ENCODE measurements at regions not wholly inside any gene's neighbourhood (a gene's known extent, or its start where the extent isn't known, plus 50 kb on each side); places are given as distances from the start of the nearest gene placed in this dataset.

DNA sequence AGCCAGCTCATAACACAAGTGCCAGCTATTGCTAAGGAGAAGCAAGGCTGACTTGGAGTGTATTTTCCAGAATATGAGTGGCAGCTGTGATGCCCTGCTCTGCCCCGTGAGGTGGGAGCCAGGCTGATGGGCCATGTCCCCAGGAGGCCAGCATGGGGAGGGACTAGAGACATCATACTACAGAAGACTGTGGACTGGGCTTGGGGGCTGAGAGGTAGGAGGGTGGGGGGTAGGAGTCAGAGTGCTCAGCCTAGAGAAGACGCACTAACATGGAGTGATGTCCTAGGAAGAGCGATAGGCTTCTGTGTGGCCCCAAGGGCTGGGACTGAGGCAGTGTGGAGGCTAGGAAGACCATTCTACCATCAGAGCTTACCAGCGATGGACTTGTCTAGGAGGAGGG is 143.7 kb downstream of the WSCD1 start:
- no peak for TF ChIP-seq CTCF (IDR thresholded peaks at IDR 0.05 in 4 of 5, conservative IDR thresholded peaks at IDR 0.05 in 1 of 5)
- TF ChIP-seq POLR2A (IDR thresholded peaks at IDR 0.05), result no peak

Data from gastrocnemius medialis (tissue), 4 donors.